Upper lobe of left lung (tissue), 6 donors: ENCODE measurements at regions not wholly inside any gene's neighbourhood (a gene's known extent, or its start where the extent isn't known, plus 50 kb on each side); places are given as distances from the start of the nearest gene placed in this dataset.

Source experiments
- ATAC-seq, 2 donors: fragments of 200-7000 bp; cut with Tn5 transposase; one replicate each; pipeline ENCODE4 v1.9.1; 2022; ENCODE audit warnings: mild to moderate bottlenecking in 2 of 2, moderate library complexity in 2 of 2; ENCODE audit not compliant: low FRiP score in 2 of 2
- DNase-seq, 2 donors: peaks; one replicate each; pipeline ENCODE4 v3.0.0-alpha.2; 2019 to 2020
- H3K27ac ChIP-seq, 4 donors: fragments of 200-600 bp; sonication (generic); one replicate each; pipeline ENCODE4 v1.5.1; 2016 to 2019
- H3K27me3 ChIP-seq, 4 donors: fragments of 200-600 bp; sonication (generic); one replicate each; pipeline ENCODE4 v1.5.1; 2017 to 2019
- H3K36me3 ChIP-seq, 4 donors: fragments of 200-600 bp; sonication (generic); one replicate each; pipeline ENCODE4 v1.5.1; 2016 to 2019
- H3K4me1 ChIP-seq, 4 donors: fragments of 200-600 bp; sonication (generic); one replicate each; pipeline ENCODE4 v1.5.1; 2018 to 2019
- H3K4me3 ChIP-seq, 4 donors: fragments of 200-600 bp; sonication (generic); one replicate each; pipeline ENCODE4 v1.5.1; 2017 to 2019; ENCODE audit warnings: mild to moderate bottlenecking in 2 of 4, moderate library complexity in 1 of 4
- H3K9me3 ChIP-seq, 4 donors: fragments of 200-600 bp; sonication (generic); one replicate each; pipeline ENCODE4 v1.5.1; 2018 to 2019
- EP300 ChIP-seq, 4 donors: sonication (generic); formaldehyde crosslinking; IDR thresholded peaks; one replicate each; pipeline ENCODE4 v1.5.1; 2017; ENCODE audit warnings: antibody characterized with exemption in 4 of 4, control low read depth in 2 of 4
- POLR2A ChIP-seq, 4 donors: fragments of 450-650 bp; IDR thresholded peaks; one replicate each; pipeline ENCODE4 v1.5.1; 2016 to 2017; ENCODE audit warnings: antibody characterized with exemption in 4 of 4, mild to moderate bottlenecking in 2 of 4
- POLR2AphosphoS5 ChIP-seq, 2 donors: sonication (generic); formaldehyde crosslinking; IDR thresholded peaks; one replicate each; pipeline ENCODE4 v1.5.1; 2017; ENCODE audit warnings: antibody characterized with exemption in 2 of 2
- WGBS, 2 donors: methylation state at CpG; one replicate each; pipeline ENCODE4 v1.1.5; 2017 to 2018; 5-methylcytosine and 5-hydroxymethylcytosine counted together
- TF ChIP-seq, protein P1 (sequence below), 6 experiments: fragments of 450-650 bp in 4 of 6; fragments of 200-600 bp in 2 of 6; sonication (generic) in 2 of 6; IDR thresholded peaks; one replicate each; pipeline ENCODE4 v1.5.1; 2016 to 2019; ENCODE audit warnings: antibody characterized with exemption in 6 of 6
- donor health status: DM: no; HTN: no; CAD: no; lungs with moderate emphysema.
- donor health status: DM: no; HTN: yes; CAD: no; lungs with severe emphysema.

DNA sequence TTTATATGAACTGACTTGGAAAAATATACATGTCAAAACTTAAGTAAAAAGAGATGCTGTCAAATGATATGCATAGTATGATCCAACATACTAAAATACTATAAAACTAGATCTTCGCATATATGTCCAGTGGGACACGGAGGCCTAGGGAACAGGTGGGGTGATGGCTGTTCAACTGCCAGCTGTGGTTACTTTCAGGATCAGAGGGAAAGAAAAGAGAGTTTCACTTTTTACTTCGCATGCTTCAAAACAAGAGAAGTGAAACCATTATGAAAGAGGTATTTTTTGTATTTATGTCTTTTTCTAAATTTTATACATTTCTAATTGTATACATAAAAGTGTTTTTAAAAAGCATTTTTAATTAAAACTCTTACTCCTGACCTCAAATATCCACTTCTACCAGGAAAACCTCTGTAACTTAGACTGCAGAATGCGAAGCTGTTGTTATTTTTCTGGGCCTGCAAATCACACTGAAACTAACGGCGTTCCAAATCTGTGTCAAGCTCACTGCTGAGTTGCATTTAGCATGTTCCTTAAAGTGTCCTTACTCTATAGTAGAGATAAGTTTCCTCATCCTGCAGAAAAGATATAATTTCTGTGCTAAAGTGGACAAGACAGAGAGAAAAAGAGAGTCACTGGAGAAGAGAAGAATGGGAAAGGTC, 97.8 kb upstream of the SLC35G4 start:
- 70 to 80% methylated on average over 6 of the region's 6 CpGs for WGBS, 2 donors
- DNase-seq (no peak), ATAC-seq (no peak)
- no peak overlapping the region for H3K27ac ChIP-seq
- no peaks in the 10 kb centered on the region for H3K36me3 ChIP-seq
- H3K9me3 ChIP-seq, result no peaks in the 10 kb centered on the region
- no peak overlapping the region for H3K4me3 ChIP-seq
- H3K27me3 ChIP-seq, result no peaks in the 10 kb centered on the region
- no peaks in the 10 kb centered on the region for H3K4me1 ChIP-seq
- TF ChIP-seq POLR2AphosphoS5 (IDR thresholded peaks at IDR 0.05) (no peak), EP300 (IDR thresholded peaks at IDR 0.05) (no peak), POLR2A (IDR thresholded peaks at IDR 0.05) (no peak)
- TF ChIP-seq, protein P1, sequence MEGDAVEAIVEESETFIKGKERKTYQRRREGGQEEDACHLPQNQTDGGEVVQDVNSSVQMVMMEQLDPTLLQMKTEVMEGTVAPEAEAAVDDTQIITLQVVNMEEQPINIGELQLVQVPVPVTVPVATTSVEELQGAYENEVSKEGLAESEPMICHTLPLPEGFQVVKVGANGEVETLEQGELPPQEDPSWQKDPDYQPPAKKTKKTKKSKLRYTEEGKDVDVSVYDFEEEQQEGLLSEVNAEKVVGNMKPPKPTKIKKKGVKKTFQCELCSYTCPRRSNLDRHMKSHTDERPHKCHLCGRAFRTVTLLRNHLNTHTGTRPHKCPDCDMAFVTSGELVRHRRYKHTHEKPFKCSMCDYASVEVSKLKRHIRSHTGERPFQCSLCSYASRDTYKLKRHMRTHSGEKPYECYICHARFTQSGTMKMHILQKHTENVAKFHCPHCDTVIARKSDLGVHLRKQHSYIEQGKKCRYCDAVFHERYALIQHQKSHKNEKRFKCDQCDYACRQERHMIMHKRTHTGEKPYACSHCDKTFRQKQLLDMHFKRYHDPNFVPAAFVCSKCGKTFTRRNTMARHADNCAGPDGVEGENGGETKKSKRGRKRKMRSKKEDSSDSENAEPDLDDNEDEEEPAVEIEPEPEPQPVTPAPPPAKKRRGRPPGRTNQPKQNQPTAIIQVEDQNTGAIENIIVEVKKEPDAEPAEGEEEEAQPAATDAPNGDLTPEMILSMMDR (IDR thresholded peaks at IDR 0.05), result no peak

DNA sequence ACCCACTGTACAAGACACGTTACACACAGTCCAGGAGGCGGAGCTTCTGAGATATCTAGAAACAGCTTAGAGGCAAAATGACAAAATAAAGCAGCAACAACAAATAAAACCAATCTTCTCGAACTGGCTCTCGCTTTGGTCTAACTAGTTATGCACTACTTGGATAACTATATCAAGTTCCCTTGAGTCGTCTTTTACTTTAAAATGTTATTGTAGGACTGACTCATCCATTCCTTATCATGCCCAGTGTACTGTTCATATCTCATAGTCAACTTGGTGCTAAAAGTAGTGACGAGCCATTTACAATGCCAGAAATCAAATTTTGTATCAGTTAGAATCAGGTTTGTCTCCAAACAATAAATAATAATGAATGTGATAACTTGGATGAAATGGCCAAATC, 102.5 kb upstream of the SLC35G4 start:
- WGBS, 2 donors, result 80 to 83% methylated on average over 6 of the region's 6 CpGs
- DNase-seq (no peak), ATAC-seq (no peak)
- Histone ChIP-seq H3K27ac (no peak overlapping the region), H3K36me3 (no peaks in the 10 kb centered on the region), H3K4me3 (no peak overlapping the region), H3K4me1 (no peaks in the 10 kb centered on the region), H3K27me3 (no peaks in the 10 kb centered on the region), H3K9me3 (no peaks in the 10 kb centered on the region)
- TF ChIP-seq EP300 (IDR thresholded peaks at IDR 0.05), result no peak
- TF ChIP-seq POLR2AphosphoS5 (IDR thresholded peaks at IDR 0.05), result no peak
- TF ChIP-seq, protein P1 (IDR thresholded peaks at IDR 0.05), result no peak
- no peak for TF ChIP-seq POLR2A (IDR thresholded peaks at IDR 0.05)

DNA sequence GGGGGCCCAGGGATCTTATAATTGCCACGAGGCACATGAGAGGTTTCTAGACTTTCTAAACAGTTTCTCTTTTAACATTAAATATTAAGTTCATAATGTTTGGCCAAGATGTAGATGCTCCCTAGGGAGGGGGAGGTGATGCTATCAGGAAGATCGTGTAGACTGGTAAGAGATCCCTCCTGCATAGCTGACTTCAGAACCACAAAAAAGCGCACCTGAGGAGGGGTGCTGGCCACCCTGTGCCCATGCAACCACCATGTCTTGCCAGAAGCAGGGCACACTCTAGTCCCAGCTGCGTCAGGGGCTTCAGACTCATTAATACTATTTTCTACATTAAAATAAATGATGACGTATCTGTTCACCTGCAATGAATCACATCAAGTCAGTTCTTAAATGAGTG, 103.4 kb upstream of the SLC35G4 start:
- DNase-seq, result no peak
- no peak for TF ChIP-seq POLR2AphosphoS5 (IDR thresholded peaks at IDR 0.05)
- TF ChIP-seq EP300 (IDR thresholded peaks at IDR 0.05), result no peak
- TF ChIP-seq POLR2A (IDR thresholded peaks at IDR 0.05), result no peak
- TF ChIP-seq, protein P1 (IDR thresholded peaks at IDR 0.05), result no peak
- Histone ChIP-seq H3K27ac (no peak overlapping the region), H3K27me3 (no peaks in the 10 kb centered on the region), H3K4me1 (no peaks in the 10 kb centered on the region), H3K9me3 (no peaks in the 10 kb centered on the region), H3K4me3 (no peak overlapping the region), H3K36me3 (no peaks in the 10 kb centered on the region)
- WGBS, 2 donors, result 67 to 77% methylated on average over 4 to 5 of the region's 5 CpGs
- ATAC-seq, result no peak

DNA sequence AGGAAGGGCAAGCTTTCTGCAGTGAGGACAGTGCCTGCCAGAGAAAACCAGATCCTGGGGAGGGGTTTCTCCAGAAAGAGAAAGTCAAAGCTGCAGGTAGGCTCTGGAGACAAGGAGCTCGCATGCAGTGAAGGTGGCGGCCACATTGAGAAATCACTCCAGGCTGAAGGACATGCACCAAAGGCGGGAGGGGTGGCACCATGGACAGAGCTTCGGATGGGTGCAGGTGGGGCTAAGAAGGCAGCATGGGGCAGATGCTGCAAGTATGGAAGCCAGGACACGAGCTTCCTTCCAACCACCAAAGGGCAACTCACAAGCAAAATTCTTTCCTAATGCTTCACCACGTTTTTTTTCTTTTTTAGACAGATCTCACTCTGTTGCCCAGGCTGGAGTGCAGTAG, 104.4 kb upstream of the SLC35G4 start:
- H3K27ac ChIP-seq, result no peak overlapping the region
- no peaks in the 10 kb centered on the region for H3K36me3 ChIP-seq
- H3K4me1 ChIP-seq, result no peaks in the 10 kb centered on the region
- no peak overlapping the region for H3K4me3 ChIP-seq
- ATAC-seq (no peak), DNase-seq (no peak)
- TF ChIP-seq EP300 (IDR thresholded peaks at IDR 0.05) (no peak), POLR2A (IDR thresholded peaks at IDR 0.05) (no peak), POLR2AphosphoS5 (IDR thresholded peaks at IDR 0.05) (no peak)
- TF ChIP-seq, protein P1 (IDR thresholded peaks at IDR 0.05), result no peak
- no peaks in the 10 kb centered on the region for H3K27me3 ChIP-seq
- 76 to 78% methylated on average over 6 of the region's 6 CpGs for WGBS, 2 donors
- H3K9me3 ChIP-seq, result no peaks in the 10 kb centered on the region

DNA sequence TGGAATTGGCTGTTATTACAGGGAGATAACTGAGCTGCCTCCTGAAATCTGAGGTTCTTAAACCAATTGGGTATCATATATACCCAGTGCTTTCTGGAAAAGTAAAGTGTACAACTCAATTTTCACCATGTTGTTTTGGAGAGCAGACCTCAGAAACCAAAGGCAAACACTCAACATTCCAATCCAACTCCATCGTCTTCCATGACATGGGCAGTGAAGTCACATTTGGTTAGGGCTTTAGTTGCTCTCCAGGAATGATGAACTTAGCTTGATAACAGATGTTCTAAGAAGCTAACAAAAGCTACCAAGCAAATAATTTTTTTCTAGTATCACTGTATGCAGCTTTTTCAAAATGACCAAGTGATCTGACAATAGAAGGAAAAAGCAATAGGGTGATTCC, 107.0 kb upstream of the SLC35G4 start:
- H3K9me3 ChIP-seq, result no peaks in the 10 kb centered on the region
- H3K4me1 ChIP-seq, result no peaks in the 10 kb centered on the region
- H3K27ac ChIP-seq, result no peak overlapping the region
- no peak overlapping the region for H3K4me3 ChIP-seq
- no peaks in the 10 kb centered on the region for H3K36me3 ChIP-seq
- DNase-seq, result no peak
- 67 to 79% methylated on average over 1 of the region's 1 CpG for WGBS, 2 donors
- TF ChIP-seq POLR2A (IDR thresholded peaks at IDR 0.05), result no peak
- TF ChIP-seq POLR2AphosphoS5 (IDR thresholded peaks at IDR 0.05), result no peak
- TF ChIP-seq, protein P1 (IDR thresholded peaks at IDR 0.05), result no peak
- no peak for TF ChIP-seq EP300 (IDR thresholded peaks at IDR 0.05)
- no peak for ATAC-seq
- no peaks in the 10 kb centered on the region for H3K27me3 ChIP-seq
